ENCODE measurements at regions not wholly inside any gene's neighbourhood (a gene's known extent, or its start where the extent isn't known, plus 50 kb on each side); places are given as distances from the start of the nearest gene placed in this dataset.
"Not testable (repeated sequence)": the region's sequence is repeated elsewhere in the genome, so short reads cannot be mapped to it uniquely, and the experiment has no call there.

DNA sequence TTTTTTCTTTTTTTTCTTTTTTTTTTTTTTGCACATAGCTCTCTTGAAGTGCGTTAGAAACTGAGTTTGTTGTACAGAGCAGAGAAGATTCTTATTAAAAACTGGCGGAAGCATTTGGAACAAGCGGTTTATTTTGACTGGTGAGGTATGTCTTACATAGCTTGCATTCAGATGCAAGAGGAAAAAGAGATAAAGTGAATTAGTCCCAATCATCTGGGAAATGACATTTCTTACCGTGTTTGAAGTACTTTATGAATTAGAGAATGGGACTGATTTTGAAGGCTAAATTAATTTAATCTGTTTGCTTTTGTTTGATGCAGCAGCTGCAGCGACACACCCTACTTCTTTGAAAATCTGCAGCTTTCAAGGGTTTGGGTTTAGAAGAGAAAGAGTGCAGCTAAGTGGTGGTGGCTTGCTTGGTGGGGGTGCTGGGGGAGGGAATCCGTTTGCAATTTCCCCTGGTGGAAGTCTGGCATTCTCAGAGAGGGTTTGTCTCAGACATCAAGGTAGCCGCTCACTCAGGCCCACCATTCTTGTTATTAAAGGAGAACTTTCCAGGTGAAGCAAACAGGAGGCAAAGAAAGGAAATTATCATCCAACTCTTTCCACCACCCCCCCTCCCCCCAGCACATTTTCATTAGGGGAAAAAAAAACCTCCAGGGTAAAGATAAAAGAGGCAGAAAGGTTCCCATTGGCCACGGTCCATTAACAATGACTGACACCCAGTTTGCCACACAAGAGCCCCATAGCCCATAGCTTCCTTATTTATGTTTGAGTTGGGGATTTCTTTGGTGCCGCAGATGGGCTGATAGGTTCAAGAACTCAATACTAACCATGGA is 231.7 kb downstream of the SKIDA1 start:
- DNase-seq (ENCODE audit: low read depth in 1 of 2, low spot score in 1 of 2): no peak

DNA sequence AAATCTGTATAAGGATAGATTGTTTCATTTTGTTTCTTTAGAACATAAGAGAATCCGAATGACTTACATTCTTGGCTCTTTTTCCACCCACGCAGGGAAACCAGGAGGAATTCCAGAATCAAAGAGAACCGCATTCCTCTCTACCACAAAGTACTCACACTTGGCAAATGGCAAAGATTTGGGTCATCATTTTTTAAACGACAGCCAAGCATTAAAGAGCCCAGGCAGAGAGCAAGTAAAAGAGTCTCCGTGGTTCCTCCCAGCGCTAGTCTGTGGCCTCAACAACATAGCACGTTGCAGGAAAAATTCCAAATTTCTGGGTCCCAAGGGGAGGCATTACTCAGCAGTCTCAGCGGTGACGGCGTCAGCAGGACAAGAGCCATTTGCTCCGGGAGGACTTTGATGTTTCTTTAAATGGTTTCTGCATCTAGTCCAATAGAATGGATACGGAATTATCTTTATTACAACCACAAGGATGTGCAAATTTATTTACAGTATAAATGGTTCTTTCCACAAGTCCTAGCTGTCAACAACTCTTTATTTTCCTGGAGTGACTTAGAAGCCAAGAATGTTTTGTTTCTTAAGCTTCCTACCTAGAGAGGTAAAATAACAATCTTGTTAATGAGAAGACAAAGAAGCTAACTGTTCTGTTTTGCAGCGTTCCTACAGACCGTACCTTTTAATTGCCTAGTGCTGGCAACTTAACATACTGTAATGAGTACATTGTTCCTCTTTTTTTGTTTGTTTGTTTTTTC is 232.5 kb downstream of the SKIDA1 start:
- DNase-seq (ENCODE audit: low read depth in 1 of 2, low spot score in 1 of 2): no peak

DNA sequence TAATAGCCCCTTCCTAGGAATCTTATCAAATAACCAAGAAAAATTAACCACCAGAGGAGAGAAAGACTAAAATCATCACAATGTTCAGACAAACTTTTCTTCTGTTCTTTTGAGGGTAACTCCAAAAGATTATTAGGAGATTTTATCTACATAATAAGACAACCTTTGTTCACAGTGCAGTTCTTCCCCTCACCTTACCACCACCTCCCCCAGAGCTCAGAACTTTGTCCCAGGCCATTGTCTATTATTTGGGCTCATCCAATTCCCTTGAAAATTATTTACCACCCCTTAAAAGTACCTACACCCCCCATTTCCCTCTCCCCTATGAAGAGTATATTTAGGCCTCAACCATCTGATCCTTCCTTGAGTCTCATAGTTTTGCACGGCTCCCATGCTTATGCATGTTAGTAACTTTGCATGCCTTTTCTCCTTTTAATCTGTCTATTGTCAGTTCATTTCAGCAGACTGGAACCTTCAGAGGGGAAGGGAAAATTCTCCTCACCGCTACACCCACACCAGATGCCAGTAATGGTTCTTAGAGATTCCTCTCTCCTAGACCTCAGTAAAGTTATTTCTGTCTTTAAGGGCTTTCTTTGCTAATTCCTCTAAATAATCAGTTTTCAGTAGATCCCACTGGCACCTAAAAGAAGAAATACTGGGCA is 234.9 kb downstream of the SKIDA1 start:
- no peak for DNase-seq (ENCODE audit: low read depth in 1 of 2, low spot score in 1 of 2)

DNA sequence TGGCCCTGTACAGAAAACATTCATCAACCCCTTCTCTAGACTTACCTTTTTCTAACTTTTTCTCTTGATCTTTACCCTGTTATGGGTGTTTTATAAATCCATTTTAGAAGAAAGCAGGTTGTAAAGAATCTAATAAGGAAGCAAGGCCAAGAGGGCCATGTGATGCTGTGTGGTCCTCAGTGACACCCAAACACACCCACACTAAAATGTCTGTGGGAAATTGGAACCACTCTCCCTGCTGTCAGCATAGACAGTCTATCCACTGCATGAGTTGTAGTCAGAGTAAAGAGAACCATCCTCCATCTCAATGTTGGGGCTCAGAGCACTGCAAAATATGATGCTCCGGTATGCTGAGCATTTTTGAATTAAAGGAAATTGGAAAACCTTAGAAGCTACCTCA is 235.5 kb downstream of the SKIDA1 start:
- no peak for DNase-seq (ENCODE audit: low read depth in 1 of 2, low spot score in 1 of 2)

DNA sequence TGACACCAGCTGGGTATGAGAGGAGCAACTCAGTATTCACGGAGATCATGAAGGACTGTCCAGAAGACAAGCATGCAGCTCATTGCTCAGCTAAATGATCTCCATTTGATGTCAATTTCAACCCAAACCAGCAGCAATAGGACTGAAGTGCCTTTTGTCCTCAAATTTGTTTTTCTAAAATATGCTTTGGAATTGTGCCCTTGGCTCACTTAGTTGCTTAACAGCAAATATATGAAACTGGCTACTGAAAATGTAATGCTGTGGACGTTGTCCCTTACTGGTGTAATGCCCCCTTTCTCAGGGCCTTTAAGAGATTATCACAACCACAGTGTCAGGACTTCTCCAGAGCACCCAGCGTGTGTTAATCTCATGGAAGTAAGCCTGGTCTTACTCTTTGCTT is 236.2 kb downstream of the SKIDA1 start:
- no peak for DNase-seq (ENCODE audit: low read depth in 1 of 2, low spot score in 1 of 2)

DNA sequence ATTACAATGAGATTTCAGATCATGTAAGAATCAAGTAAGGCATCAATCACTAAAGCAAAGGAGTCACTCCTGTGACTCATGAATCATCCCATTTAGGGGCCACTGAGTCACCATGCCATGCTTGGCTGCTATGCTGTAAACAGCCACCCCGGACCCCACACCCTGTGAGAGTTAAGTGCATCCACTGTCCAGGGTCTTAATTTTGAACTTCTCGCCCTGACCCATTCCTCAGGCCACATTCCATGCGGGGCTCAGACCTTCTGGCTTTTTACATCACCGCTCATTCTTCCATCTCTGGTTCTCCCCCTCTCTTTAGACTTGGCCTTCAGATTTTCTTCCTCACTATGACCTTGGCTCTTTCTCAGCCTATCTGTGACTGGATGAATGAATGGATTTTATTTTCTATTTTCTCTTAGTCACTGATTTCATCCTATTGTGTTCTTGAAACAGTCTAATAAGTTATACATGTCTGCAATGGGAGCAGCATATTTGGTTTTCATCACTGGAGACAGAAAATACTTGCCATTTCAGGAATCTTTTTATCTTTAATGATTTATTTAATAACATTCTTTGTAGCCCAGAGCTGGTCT is 239.6 kb downstream of the SKIDA1 start:
- DNase-seq (ENCODE audit: low read depth in 1 of 2, low spot score in 1 of 2): no peak

DNA sequence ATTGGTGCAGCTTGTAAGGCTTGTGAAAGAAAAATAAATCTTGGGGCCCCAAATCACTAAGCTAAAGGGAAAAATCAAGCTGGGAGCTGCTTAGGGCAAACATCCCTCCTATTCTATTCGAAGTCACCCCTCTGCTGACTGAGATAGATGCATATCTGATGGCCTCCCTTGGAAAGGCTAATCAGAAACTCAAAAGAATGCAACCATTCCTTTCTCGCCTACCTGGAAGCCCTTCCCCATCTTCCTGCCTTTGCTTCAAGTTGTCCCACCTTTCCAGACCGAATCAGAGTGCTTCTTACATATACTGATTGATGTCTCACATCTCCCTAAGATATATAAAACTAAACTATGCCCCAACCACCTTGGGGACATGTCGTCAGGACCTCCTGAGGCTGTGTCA is 240.3 kb downstream of the SKIDA1 start:
- DNase-seq (ENCODE audit: low read depth in 1 of 2, low spot score in 1 of 2): no peak

DNA sequence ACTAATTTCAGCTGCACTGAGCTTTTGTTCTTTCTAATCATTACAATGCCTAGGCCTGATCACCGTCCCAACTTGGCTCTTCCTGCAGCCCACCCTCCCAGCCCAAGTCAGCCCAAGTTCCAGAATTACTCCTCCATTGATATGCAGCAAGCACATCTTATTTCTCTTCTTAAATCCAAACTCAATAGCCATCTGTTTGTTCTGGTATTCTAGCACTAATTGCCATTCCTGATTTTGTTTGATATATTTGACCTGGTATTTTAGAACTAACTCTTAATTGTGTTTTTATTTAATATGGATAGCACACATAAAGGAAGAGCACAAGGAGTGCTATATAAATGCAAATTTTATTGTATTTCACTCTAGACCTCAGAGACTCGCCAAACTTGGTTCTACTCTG is 241.2 kb downstream of the SKIDA1 start:
- DNase-seq (ENCODE audit: low read depth in 1 of 2, low spot score in 1 of 2): no peak

DNA sequence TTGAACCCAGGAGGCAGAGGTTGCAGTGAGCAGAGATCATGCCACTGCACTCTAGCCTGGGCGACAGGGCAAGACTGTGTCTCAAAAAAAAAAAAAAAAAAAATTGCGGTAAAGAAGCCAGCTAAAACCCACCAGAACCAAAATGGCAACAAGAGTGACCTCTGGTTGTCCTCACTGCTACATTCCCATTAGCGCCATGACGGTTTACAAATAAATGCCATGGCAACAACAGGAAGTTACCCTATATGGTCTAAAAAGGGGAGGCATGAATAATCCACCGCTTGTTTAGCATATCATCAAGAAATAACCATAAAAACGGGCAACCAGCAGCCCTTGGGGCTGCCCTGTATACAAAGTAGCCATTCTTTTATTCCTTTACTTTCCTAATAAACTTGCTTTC is 242.4 kb downstream of the SKIDA1 start:
- not testable (repeated sequence) for DNase-seq (ENCODE audit: low read depth in 1 of 2, low spot score in 1 of 2)

DNA sequence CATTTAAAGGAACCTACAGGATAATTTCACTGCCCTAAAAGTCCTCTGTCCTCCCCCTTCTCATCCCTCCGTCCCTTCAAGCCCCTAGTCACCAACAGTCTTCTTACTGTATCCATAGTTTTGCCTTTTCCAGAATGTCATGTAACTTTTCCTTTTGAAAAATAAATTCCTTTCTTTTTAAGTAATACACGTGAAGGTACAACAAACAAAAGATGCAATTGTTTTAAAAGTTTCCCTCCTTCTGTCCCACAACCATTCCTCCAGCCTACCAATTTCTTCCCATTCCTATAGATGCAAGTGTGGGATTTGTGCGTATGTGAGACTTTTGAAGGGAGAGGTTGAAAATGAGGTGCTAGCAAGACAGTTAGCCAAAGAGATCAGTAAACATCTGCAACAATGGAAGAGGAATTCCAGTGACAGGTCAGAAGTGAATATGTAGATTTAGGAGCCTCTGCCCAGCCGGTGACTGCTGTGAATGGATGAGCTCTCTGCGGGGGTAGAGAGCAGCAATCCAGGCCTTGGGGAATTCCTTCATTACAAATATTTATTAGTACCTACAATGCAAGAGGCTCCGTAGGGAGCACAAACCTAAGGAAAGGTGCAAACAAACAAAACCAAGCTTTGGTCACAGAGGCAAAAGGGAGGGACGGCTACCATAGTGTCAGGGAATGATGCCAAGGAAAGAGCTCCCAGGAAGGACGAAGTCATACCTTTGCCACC is 243.6 kb downstream of the SKIDA1 start:
- DNase-seq (ENCODE audit: low read depth in 1 of 2, low spot score in 1 of 2): no peak

DNA sequence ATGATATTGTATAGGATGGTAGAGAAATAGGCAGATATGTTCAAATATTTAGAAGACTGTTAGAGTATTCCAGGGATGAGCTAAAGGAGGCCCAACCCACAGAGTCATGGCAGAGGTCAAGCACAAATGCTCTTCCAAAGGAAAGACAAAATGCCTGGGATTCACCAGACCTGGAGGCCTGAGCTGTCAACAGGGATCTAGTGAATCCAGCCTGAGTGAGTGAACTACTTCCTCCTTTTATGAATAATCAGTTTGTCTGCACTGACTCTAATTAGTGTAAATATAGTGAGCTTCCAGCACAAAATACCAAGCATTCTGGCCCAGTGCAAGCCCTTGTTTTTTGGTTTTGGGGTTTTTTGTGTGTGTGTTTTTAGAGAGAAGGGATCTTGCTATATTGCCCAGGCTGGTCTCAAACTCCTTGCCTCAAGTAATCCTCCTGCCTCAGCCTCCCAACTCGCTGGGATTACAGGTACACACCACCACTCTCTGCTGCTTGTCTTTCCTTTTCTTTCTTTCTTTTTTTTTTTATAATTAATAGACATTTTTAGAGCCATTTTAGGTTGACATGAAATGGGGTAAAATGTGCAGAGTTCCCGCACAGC is 244.4 kb downstream of the SKIDA1 start:
- DNase-seq (ENCODE audit: low read depth in 1 of 2, low spot score in 1 of 2): no peak

DNA sequence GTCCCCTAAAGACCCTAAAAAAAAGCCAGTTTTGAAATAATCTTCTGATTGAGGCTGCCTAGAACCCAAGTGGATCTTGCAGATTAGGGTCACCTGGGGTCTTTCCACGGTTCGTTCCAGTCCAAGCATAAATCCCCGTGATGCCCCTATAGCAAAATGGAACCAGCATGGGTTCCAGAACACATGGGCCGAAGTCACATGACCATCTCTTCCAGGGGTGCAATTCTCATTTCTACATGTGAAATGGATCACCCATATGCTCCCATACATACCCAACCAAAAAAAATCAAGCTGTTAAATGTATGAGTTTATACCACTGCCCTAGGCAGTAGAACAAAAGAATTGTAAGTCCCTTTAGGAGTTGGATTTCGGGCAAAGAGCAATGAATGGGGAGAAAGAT is 245.4 kb downstream of the SKIDA1 start:
- DNase-seq (ENCODE audit: low read depth in 1 of 2, low spot score in 1 of 2): no peak

DNA sequence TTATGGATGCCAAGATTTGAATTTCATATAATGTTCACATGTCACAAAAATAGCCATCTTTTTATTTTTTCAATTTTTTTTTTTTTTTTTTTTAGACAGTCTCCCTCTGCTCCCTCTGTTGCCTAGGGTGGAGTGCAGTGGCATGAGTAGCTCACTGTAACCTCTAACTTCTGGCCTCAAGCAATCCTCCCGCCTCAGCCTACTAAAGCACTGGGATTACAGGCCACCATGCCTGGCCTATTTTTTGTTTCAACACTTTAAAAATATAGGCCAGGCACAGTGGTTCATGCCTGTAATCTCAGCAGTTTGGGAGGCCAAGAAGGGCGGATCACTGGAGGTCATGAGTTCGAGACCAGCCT is 246.3 kb downstream of the SKIDA1 start:
- no peak for DNase-seq (ENCODE audit: low read depth in 1 of 2, low spot score in 1 of 2)

DNA sequence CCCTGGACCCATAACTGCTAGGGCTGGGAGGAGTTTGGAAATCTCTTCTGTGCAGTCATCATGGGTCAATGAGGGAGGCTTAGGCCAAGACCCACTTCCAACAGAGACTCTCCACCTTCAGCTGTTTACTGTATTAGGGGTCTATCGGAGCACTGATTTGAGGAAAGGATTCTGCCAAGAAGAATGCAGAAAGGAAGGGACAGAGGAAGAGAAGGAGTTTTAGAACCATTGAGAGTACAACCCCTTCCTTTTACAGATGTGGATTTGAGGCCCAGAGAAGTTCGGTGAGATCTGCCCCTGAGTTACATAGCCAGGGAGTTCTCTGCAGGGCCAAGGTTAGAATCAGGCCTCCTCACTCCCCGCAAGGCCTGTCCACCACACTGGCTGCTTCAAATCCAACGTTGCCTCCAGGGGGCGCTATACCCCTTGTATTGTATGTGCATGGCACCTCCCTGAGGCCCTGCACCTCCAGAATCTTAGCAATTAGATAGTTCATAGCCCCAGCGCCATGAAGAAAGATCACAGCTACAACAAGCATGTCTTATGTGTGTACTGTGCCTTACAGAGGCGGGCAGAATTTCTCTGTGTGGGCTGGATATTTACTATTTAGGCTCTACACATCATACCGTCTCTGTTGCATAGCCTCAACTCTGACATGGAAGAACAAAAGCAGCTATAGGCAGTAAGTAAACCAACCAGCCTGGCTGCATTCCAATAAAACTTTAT is 246.8 kb downstream of the SKIDA1 start:
- peak; percentile 45 to 70 for DNase-seq (ENCODE audit: low read depth in 1 of 2, low spot score in 1 of 2)

DNA sequence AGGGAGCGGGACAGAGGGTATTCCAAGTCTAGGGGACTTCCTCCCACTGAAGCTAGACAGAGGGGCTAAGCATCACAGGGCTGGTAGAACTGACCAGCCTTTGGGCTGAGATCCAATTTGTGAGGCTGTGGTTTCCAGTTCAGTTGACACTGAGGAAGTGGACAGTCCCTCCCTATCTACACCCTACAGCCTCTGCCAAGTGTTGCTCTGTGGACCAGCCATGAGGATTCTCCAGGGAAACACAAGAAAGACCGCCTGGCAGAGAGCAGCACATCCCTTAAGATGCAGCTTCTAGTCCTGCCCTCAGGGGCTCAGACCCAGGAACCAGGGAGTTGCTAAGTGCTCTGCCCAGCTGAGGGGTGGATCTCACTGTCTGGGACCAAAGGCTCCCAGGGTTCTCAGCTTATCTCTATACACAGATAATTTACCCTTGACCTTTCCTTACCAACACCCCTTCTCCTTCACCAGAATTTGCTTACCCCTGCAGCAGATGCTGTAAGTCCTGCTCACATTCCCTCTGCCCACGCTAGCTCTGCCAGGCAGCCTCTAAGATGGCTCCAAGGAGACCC is 252.0 kb downstream of the SKIDA1 start:
- DNase-seq (ENCODE audit: low read depth in 1 of 2, low spot score in 1 of 2): no peak

DNA sequence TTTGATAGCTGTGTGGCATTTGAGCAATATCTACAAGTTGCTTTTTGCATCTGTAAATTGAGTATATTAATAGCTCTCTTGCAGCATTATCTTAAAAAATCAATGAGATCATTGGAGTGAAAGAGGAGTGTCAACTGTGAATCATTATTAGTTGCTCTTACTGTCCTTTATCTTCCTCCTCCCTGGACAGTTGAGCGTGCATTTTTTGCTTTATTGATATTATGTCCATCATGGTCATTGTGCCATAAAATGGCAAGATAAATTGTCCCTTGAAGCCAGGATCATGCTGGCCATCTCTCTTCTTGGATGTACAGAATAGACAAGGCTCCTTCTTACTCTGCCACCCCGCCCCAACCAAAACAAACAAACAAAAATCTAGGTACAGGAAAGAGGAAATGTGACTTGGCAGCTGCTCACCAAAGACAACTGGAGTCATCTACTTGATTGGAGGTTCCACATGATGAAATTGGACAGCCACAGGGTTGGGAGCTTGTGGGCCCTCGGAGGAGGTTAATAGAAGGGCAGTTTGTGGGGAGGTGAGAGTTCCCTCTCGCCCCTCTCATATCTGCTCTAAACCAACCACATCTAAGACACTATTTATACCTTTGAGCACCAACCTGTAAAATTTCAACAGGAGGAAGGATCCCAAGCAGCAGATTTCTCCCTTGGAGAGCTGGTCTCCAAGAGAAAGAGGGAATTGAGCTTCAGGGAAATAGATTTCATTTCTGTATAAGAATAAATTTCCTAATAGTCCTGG is 252.7 kb downstream of the SKIDA1 start:
- DNase-seq (ENCODE audit: low read depth in 1 of 2, low spot score in 1 of 2): no peak

DNA sequence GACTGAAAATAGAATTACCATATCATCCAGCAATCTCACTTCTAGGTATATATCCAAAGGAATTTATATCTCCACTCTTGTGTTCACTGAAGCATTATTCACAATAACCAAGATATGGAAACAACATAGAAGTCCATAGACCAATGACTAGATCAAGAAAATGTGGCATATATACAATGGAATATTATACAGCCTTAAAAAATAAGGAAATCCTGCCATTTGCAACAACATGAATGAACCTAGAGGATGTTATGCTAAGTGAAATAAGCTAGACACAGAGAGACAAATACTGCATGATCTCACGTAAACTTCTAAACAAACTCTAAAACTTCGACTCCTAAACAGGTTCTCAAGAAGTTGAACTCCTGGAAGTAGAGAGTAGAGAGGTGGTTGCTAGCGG is 254.5 kb downstream of the SKIDA1 start:
- no peak for DNase-seq (ENCODE audit: low read depth in 1 of 2, low spot score in 1 of 2)

DNA sequence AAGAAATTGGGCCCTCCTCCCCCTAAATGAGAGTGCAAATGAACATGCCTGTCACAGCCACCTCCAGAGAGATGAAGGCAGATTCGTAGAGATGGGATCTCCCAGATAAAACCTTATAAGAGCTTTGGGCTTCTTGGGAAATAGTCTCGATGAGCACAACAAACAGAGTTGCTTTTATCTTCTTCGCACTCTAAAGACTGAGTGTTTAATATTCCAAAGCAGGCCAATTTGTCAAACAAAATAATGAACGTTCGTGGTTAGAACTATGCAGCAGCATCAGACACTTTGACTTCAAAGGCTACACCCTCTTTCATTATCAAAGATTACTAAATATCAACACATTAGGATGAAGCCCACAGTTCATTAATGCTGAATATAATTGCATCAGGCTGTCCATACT is 256.2 kb downstream of the SKIDA1 start:
- DNase-seq (ENCODE audit: low read depth in 1 of 2, low spot score in 1 of 2): no peak

DNA sequence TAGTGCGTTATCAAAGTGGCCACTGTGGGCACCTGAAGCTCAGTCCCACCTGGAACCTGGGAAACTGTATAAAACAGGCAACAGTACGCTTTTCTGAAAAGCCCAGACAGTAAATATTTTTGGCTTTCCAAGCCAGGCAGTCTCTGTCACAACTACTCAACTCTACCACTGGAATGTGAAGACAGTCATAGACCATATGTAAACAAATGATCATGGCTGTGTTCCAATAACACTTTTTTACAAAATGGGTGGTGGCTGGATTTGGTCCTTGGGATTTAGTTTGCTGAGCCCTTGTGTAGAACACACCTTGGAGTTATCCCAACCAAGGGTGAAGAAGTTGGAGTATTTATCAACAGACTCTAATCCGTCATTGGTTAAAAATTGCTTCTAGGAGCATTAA is 259.9 kb downstream of the SKIDA1 start:
- DNase-seq (ENCODE audit: low read depth in 1 of 2, low spot score in 1 of 2): no peak

Measured in activated CD4-positive, alpha-beta T cell treated with anti-CD3 and anti-CD28 coated beads, Interleukin-2, amount 50 U/mL, for 24 hours (primary cell).